ENCODE measurements at regions not wholly inside any gene's neighbourhood (a gene's known extent, or its start where the extent isn't known, plus 50 kb on each side); places are given as distances from the start of the nearest gene placed in this dataset.
"Not testable (repeated sequence)": the region's sequence is repeated elsewhere in the genome, so short reads cannot be mapped to it uniquely, and the experiment has no call there.

DNA sequence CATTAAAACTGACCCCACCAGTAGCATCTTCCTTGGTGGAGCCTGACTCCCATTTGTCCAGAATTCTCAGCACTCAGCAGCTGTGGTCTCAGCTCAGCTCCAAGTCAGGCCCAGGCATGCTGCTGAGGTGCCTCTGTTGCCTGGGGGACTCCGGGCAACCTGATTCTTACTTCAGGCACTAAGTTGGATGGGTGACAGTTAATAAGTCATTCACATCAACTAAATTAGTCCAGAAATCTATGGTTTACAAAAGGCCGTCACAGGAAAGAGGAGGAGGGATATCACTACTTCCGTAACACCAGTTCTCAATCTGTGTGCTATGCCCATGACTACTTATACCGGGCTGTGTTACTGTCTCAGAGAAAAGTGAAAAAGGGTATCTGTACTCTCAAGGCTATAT lies 310.2 kb downstream of the SATB1 start:
- no peak for DNase-seq

DNA sequence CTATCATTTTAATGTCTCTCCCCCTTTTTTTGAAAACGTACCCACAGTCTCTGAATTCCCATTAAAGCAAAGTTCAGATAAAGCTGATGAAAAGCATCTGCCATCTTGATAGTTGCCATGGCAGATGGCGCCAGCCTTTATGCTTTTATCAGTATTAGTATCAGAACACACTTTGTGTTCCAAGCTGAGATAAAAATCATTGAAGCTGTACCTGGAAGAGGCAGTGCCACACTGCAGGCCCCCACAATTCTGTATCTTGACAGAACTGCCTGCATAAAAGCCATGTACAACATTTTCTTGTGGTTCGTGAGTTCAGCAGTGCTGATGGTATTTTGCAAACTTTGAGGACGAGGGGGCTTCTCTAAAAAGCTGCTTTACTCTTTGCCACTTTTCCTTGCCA lies 311.7 kb downstream of the SATB1 start:
- no peak for DNase-seq

DNA sequence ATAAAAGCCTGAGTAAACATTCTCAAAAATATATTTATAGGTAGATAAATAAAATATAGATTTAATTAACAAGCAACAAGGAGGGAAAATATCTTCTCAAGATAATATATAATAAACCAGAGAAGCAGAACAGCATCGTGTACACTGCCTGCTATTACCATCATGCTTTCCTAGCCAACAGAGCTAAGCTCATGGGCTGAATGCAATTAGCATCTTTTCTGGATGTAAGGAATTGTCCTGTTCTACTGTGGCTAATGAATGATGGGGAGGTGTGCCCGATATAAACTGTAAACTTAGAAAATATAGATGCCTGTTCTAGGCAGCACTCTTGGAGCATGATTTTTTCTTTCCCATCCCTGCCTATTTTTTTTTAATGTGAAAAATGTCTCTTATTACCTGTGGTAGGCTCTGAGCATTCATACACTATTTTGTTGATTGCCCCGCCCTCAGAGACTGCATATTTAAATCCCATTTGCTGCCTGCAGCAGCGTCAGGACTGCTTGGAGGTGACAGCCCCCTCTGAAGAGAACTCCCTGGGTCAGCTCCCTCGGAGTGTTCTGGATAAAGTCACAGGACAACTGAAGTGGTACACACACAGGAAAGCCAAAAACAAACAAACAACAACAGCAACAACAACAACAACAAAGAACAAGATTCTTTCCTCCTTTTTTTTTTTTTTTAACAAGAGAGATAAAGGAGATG lies 312.3 kb downstream of the SATB1 start:
- no peak for DNase-seq

- DNase-seq = peak; percentile 22 to 63
These were observed 313.3 kb downstream of the SATB1 start for GRCh38 chr3:18111796-18112232.

DNA sequence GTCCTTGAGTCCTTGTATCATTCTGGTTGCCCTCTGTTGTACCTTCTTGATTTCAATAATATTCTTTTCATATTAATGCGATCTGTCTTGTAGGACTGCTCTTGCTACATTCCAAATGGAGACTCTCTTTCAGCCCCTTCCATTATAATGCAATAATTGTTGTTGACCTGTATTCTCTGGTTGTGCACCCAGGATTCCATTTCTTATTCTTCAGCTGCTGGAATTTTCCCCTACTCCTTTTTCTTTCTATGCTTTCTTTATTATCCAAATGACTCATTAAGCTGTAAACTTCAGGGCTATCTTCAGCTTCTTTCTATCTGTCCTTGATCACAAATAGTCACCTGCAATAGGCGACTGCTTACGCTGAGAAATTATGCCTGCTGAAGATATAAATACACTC lies 321.5 kb downstream of the SATB1 start:
- no peak for DNase-seq

DNA sequence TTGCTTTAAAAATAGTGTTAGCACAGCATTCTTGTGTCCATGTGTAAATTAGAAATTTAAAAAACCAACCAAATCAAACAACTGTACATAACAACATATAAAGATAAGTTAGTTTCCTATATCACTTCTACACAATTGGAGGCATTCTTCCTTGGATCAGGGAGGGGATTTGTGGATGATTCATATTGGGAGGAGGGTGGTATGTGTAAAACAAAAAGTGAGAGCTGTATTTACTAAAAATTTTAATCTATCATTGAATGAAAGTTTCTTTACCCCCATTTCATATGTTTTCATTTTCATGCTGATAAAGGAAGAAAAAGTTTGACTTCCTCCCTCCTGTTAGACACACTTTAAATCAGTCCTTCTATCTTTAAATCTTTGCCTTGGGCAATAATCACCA lies 325.0 kb downstream of the SATB1 start:
- no peak for DNase-seq

- no peak for DNase-seq
These were observed 325.5 kb downstream of the SATB1 start for GRCh38 chr3:18099611-18100010.

GRCh38 chr3:18098960-18099587 lies 326.1 kb downstream of the SATB1 start:
- no peak for DNase-seq

- no peak for DNase-seq
These were observed 327.1 kb downstream of the SATB1 start for GRCh38 chr3:18097989-18098388.

DNA sequence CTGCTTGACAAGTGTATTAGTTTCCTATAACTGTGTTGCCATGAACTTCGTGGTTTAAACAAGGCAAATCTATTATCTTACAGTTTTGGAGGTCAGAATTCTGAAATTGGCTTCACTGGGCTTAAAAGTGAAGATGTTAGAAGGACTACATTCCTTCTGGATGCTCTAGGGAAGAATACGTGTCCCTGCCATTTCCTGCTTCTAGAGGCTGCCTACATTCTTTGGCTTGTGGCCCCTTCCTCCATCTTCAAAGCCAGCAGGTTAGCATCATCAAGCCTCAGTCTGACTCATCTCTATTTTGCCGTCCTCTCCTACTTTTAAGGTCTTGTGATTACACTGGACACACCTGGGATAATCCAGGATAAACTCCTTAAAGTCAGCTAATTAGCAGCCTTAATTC lies 327.7 kb downstream of the SATB1 start:
- no peak for DNase-seq

GRCh38 chr3:18092726-18093125 lies 332.4 kb downstream of the SATB1 start:
- no peak for DNase-seq

DNA sequence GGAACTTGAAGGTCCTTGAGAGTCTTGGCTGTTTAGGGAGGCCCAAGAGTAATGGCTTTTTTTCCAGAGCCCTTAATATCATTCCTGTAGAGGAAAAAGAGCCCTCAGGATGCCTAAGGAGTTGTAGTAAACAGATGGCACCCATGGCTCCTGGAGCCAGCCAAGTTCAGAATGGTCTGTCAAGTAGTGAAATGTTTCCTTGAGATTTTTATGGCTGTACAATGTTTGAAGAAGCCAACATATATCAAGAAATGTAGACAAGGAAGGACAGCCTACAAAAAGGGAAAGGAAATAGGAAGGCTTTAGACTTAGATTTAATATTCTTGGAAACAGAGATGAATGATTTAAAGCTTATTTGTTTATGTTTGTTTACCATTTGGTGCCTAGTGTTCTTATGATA lies 334.8 kb downstream of the SATB1 start:
- no peak for DNase-seq

DNA sequence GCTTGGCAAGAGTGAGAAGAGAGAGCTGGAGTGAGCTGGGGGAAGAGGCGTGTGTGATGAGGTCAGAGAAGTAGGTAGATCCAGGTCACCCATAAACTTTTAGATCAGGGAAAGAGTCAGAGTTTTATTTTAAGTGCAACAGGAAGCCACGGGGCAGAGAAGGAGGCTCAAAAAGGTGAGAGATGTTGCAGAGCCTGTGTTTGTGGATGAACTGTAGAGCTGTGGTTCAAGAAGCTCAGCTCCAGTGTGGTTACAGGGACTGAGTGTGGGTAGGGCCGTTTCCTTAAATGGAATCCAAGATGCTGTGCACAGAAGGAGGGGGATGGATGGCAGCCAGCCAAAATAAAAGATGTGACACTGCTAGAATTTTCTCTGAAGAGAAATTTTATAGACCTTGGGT lies 337.2 kb downstream of the SATB1 start:
- no peak for DNase-seq

DNA sequence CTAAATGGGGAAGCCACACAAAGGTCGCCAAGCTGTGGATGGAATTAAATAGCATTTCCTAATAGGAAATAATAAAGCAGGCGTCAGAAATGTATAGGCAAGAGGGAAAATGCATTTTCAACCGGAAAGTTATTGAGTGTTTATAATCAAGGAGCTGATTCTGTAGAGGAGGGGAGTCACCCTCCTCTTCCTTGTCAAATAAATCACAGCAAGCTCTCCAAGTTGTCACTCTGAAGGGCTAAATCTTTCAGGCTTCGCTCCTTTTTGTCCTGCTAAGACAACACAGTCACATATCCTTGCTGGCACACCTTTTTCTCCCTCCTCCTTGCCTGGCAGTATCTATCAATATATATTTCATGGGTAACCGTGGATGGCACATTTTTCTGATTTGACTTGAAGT lies 338.4 kb downstream of the SATB1 start:
- no peak for DNase-seq

GRCh38 chr3:18086078-18086477 lies 339.1 kb downstream of the SATB1 start:
- no peak for DNase-seq

DNA sequence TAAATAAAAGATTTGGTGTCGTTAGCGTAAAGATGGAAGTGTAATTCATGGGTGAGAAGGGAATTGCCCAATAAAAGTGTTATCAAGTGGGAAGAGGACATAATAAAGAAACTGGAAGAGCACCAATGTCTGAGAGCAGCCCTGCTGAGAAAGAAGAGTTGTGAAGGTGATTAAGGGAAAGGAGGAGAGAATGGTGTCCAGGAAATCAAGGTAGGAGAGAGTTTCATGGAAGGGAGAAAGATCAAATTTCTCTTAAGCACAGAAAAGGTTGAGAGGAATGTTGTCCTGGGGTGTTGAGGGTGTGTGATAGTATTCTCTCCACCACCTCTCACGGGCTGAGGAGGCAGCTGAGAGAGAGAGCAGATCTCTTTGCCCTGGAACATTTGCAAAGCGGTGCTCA lies 339.7 kb downstream of the SATB1 start:
- DNase-seq = no peak

GRCh38 chr3:18083273-18083590 lies 340.8 kb upstream of the TBC1D5 start:
- DNase-seq = not testable (repeated sequence)

DNA sequence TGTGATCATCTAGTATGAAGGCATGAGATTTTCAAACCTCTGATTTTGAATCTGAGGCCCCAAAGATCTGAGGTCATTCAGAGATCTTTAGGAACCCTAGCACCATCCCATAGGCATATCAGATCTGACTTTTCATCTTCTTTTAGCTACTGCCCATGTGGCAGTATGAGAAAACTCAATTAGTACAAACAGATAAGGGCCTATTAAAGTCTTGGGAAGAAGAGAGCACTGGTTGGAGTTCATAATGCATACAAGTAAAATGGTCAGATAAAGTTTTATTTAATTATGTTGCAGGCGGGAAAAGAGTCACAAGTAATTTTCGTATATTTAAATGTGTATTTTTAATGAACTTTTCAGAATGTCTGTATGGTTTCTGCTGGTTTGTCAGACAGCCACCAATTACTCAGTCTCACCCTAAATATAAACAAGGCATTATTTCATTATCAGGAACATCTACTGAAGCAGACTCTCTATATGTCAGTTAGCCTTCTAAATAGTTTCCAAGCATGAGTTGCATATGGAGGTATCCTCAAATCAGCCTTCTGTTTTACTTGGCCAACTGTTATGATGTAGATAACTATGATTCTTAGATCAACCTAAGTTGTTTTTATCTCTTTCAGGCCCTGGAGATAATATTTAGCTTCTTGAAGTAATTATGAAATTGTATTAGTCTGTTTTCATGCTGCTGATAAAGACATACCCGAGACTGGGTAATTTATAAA lies 340.3 kb upstream of the TBC1D5 start:
- DNase-seq = no peak

GRCh38 chr3:18080198-18080689 lies 337.8 kb upstream of the TBC1D5 start:
- DNase-seq = no peak

GRCh38 chr3:18079739-18080138 lies 337.3 kb upstream of the TBC1D5 start:
- DNase-seq = no peak

DNA sequence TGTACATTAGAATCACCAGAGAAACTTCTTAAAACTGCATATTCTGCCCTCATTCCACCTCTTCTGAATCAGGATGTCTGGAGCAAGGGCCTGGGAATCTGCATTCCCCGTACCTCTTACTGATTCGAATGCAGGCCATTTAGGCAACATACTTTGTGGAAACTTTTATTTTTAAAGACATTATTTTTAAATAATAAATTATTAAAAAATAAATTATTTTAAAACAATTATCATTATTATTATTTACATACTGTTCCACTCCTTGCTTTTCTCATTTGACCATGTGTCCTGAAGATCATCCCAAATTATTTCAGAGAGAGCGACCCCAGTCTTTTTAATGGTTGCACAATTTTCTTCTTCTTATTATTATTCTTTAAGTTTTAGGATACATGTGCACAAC lies 336.6 kb upstream of the TBC1D5 start:
- no peak for DNase-seq

DNA sequence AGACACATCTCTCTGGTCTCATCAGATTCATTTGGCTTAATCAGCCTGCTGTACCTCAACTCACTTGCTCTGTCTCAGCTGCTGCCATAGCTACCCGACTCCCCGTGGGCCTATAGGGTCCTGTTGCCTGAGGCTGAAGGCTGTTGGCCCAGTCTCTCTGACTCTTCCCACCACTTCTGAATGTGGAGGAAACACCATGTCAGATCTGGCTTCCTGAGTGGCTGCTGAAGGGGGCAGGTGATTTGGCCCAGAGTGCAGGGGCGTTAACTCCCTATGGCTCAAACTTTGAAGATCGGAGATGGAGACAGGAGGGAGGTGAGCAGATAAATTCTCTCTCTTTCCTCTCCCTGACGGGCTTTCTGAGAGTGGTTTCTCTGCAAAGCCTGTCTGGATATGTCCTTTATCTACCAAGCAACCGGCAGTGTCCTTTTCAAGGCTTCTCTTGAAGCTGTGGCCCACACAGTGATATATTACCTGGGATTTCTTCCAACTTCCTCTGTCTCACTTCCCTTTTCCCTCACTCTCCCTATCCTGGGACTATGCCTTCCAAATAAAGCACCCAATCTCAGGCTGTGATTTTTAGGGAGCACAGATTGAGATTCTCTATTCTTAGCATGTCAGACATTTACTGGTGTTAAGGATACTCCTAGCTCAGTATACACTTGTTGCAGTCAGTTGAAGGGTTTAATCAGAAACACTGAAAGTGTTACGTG lies 334.9 kb upstream of the TBC1D5 start:
- no peak for DNase-seq

DNA sequence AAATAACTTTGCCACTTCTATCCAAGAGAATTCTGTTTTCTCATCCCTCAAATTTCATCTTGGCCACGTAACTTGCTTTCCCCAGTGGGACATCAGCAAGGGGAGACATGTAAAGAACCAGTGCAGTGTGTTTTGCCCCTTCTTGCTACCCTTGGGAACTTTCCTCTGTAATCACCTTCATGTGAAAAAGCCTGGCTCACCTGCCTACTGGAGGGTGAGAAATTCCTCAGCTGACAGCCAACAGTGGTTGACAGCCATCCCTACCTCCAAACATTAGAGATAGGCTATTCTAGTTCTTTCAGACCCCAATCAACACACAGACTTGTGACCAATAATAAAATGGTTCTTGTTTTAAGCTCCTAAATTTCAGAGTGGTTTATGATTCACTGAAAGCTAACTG lies 333.9 kb upstream of the TBC1D5 start:
- DNase-seq = no peak

DNA sequence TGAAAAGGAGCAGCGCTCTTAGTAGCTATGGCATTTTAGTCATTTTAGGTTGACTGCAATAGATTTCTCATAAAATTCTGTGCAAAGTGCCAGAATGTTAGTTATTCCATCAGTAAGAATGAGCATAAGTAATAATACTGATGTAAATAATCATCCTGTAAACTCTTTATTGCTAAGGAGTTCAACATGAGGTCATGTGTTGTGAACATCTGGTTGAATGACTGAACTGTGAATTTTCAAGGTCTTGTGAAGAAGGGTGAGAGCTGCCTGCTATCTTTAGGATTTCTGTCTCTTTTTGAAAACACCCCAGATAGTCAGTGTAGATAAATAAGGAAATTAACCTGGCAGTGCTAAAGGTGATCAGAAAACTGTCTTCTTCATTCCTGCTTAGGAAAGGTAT lies 333.4 kb upstream of the TBC1D5 start:
- DNase-seq = no peak
